Mesenchymal stem cell (in vitro differentiated cells and primary cell): ENCODE measurements at regions not wholly inside any gene's neighbourhood (a gene's known extent, or its start where the extent isn't known, plus 50 kb on each side); places are given as distances from the start of the nearest gene placed in this dataset.

Experiments used
- DNase-seq: peaks from one replicate; pipeline ENCODE4 v3.0.0-alpha.2; 2013
- H2AFZ ChIP-seq: one replicate; pipeline ENCODE4 v1.6.1; 2013; ENCODE audit warnings: low read depth, mild to moderate bottlenecking, control low read depth, inconsistent platforms, low read length, moderate library complexity
- H2AK5ac ChIP-seq: 2 replicates; pipeline ENCODE4 v1.6.1; 2013; ENCODE audit warnings: low read length, moderate library complexity, mild to moderate bottlenecking, inconsistent platforms; ENCODE audit not compliant: severe bottlenecking
- H2BK120ac ChIP-seq: one replicate; pipeline ENCODE4 v1.6.1; 2013; ENCODE audit warnings: low read depth, mild to moderate bottlenecking, inconsistent platforms, low read length, moderate library complexity
- H2BK12ac ChIP-seq, 2 experiments: one replicate each; pipeline ENCODE4 v1.6.1; 2013; ENCODE audit warnings: inconsistent platforms in 2 of 2, low read length in 2 of 2, mild to moderate bottlenecking in 2 of 2, moderate library complexity in 2 of 2, control low read depth in 1 of 2
- H2BK15ac ChIP-seq: one replicate; pipeline ENCODE4 v1.6.1; 2013; ENCODE audit warnings: mild to moderate bottlenecking, low read depth, inconsistent platforms; ENCODE audit not compliant: poor library complexity, severe bottlenecking
- H2BK5ac ChIP-seq: 2 replicates; pipeline ENCODE4 v1.6.1; 2013; ENCODE audit warnings: low read depth, mild to moderate bottlenecking, low read length, control low read depth, inconsistent platforms; ENCODE audit not compliant: poor library complexity, severe bottlenecking
- H3K14ac ChIP-seq, 2 experiments: one replicate each; pipeline ENCODE4 v1.6.1; 2013; ENCODE audit warnings: inconsistent platforms in 2 of 2, low read length in 2 of 2, control low read depth in 1 of 2, mild to moderate bottlenecking in 1 of 2, moderate library complexity in 1 of 2
- H3K18ac ChIP-seq, 2 experiments: one replicate each; pipeline ENCODE4 v1.6.1; 2013; ENCODE audit warnings: inconsistent platforms in 2 of 2, low read length in 2 of 2, control low read depth in 1 of 2, low read depth in 1 of 2, mild to moderate bottlenecking in 1 of 2
- H3K23ac ChIP-seq, 2 experiments: one replicate each; pipeline ENCODE4 v1.6.1; 2013; ENCODE audit warnings: inconsistent platforms in 2 of 2, low read length in 2 of 2, mild to moderate bottlenecking in 2 of 2, moderate library complexity in 2 of 2, control low read depth in 1 of 2
- H3K27ac ChIP-seq: 2 replicates; pipeline ENCODE4 v1.5.1; 2013; ENCODE audit warnings: mild to moderate bottlenecking, moderate library complexity, low read length, control low read depth, inconsistent platforms; ENCODE audit not compliant: poor library complexity, severe bottlenecking
- H3K27me3 ChIP-seq, 2 experiments: 2 replicates each; pipeline versions ENCODE4 v1.6.1 to v1.7.0; 2013; ENCODE audit warnings: low read length in 2 of 2, mild to moderate bottlenecking in 2 of 2, moderate library complexity in 2 of 2, control low read depth in 1 of 2, inconsistent platforms in 1 of 2; ENCODE audit not compliant: control insufficient read depth in 1 of 2, insufficient read depth in 1 of 2
- H3K36me3 ChIP-seq, 2 experiments: 2 replicates each; pipeline versions ENCODE4 v1.6.1 to v1.7.0; 2013; ENCODE audit warnings: low read length in 2 of 2, control low read depth in 1 of 2, inconsistent platforms in 1 of 2, low read depth in 1 of 2, mild to moderate bottlenecking in 1 of 2; ENCODE audit not compliant: insufficient read depth in 2 of 2, control insufficient read depth in 1 of 2
- H3K4ac ChIP-seq, 2 experiments: one replicate each; pipeline ENCODE4 v1.6.1; 2013; ENCODE audit warnings: inconsistent platforms in 2 of 2, low read length in 2 of 2, mild to moderate bottlenecking in 2 of 2, moderate library complexity in 2 of 2, control low read depth in 1 of 2, low read depth in 1 of 2
- H3K4me1 ChIP-seq: 2 replicates; pipeline ENCODE4 v1.6.1; 2013; ENCODE audit warnings: low read depth, low read length, control low read depth; ENCODE audit not compliant: control insufficient read depth, insufficient read depth
- H3K4me2 ChIP-seq: 2 replicates; pipeline ENCODE4 v1.6.1; 2013; ENCODE audit warnings: low read length, mild to moderate bottlenecking, inconsistent platforms; ENCODE audit not compliant: poor library complexity, severe bottlenecking
- H3K4me3 ChIP-seq, 2 experiments: 2 replicates each; pipeline versions ENCODE4 v1.5.1 to v1.7.0; 2013; ENCODE audit warnings: low read length in 2 of 2, mild to moderate bottlenecking in 2 of 2, control low read depth in 1 of 2, low read depth in 1 of 2; ENCODE audit not compliant: insufficient read depth in 1 of 2
- H3K79me1 ChIP-seq: replicated peaks from 2 replicates; pipeline ENCODE4 v1.6.1; 2013; ENCODE audit warnings: mild to moderate bottlenecking, control low read depth, low read length, inconsistent platforms; ENCODE audit not compliant: poor library complexity, severe bottlenecking
- H3K9ac ChIP-seq: 2 replicates; pipeline ENCODE4 v1.7.0; 2013; ENCODE audit warnings: mild to moderate bottlenecking, low read length, moderate library complexity
- H3K9me3 ChIP-seq: 2 replicates; pipeline ENCODE4 v1.7.0; 2013; ENCODE audit warnings: mild to moderate bottlenecking, low read length; ENCODE audit not compliant: control insufficient read depth
- H4K8ac ChIP-seq: one replicate; pipeline ENCODE4 v1.6.1; 2013; ENCODE audit warnings: inconsistent platforms, mild to moderate bottlenecking, low read length, moderate library complexity
- H4K91ac ChIP-seq: one replicate; pipeline ENCODE4 v1.6.1; 2013; ENCODE audit warnings: mild to moderate bottlenecking, low read length, inconsistent platforms
- WGBS: methylation state at CpG from one replicate; pipeline ENCODE4 v1.1.7; 2013; ENCODE audit warnings: mixed read lengths; 5-methylcytosine and 5-hydroxymethylcytosine counted together

DNA sequence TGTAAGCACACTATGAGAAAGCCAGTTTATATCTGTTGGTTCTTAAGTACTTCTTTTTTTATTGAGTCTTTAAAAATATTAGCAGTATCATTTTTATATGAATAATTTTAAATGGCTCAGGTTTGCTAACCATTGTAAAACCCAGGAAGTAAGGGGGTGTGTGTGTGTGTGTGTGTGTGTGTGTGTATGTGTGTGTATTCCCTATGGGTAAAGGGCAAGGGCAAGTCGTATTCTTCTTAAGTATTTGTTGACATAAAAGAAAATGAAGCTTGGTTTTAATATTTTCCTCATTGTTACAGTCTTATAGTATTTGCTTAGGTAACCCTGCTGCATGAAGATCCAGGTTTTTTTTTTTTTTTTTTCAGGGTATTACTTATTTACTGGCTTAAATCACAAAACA, 495.0 kb upstream of the B3GALT2 start:
- H3K9me3 ChIP-seq = no peaks in the 10 kb centered on the region
- H3K79me1 ChIP-seq = no peaks in the 10 kb centered on the region
- H2BK12ac ChIP-seq = no peak overlapping the region
- H3K18ac ChIP-seq = no peak overlapping the region
- no peak for DNase-seq
- H3K4me1 ChIP-seq = no peaks in the 10 kb centered on the region
- H3K4ac ChIP-seq = no peak overlapping the region
- no peak overlapping the region for H3K23ac ChIP-seq
- H3K36me3 ChIP-seq = no peaks in the 10 kb centered on the region
- no peak overlapping the region for H3K4me3 ChIP-seq
- H2BK15ac ChIP-seq = no peak overlapping the region
- WGBS = no CpG with 5 or more reads among the region's 1 CpG
- H3K4me2 ChIP-seq = no peak overlapping the region
- no peak overlapping the region for H2BK120ac ChIP-seq
- no peak overlapping the region for H3K14ac ChIP-seq
- H2AFZ ChIP-seq = no peak overlapping the region
- H3K27me3 ChIP-seq = no peaks in the 10 kb centered on the region
- no peak overlapping the region for H2AK5ac ChIP-seq
- H2BK5ac ChIP-seq = no peak overlapping the region
- H4K91ac ChIP-seq = no peak overlapping the region
- H3K27ac ChIP-seq = no peak overlapping the region
- no peak overlapping the region for H4K8ac ChIP-seq
- H3K9ac ChIP-seq = no peak overlapping the region

GRCh38 chr1:193680924-193681316, 494.5 kb upstream of the B3GALT2 start:
- no peaks in the 10 kb centered on the region for H3K4me1 ChIP-seq
- no peak overlapping the region for H2BK120ac ChIP-seq
- no peak overlapping the region for H4K91ac ChIP-seq
- no peak overlapping the region for H3K9ac ChIP-seq
- no peak overlapping the region for H3K18ac ChIP-seq
- no peak overlapping the region for H2BK12ac ChIP-seq
- no peaks in the 10 kb centered on the region for H3K9me3 ChIP-seq
- H3K4me3 ChIP-seq = no peak overlapping the region
- no peak overlapping the region for H2AK5ac ChIP-seq
- no peak overlapping the region for H2BK5ac ChIP-seq
- H3K23ac ChIP-seq = no peak overlapping the region
- no peak overlapping the region for H2AFZ ChIP-seq
- H3K79me1 ChIP-seq = no peaks in the 10 kb centered on the region
- H3K4ac ChIP-seq = no peak overlapping the region
- no peak overlapping the region for H3K4me2 ChIP-seq
- H3K14ac ChIP-seq = no peak overlapping the region
- H3K27ac ChIP-seq = no peak overlapping the region
- no peak overlapping the region for H4K8ac ChIP-seq
- DNase-seq = no peak
- no peaks in the 10 kb centered on the region for H3K36me3 ChIP-seq
- 0% methylated on average over 1 of the region's 2 CpGs for WGBS
- no peak overlapping the region for H2BK15ac ChIP-seq
- no peaks in the 10 kb centered on the region for H3K27me3 ChIP-seq

DNA sequence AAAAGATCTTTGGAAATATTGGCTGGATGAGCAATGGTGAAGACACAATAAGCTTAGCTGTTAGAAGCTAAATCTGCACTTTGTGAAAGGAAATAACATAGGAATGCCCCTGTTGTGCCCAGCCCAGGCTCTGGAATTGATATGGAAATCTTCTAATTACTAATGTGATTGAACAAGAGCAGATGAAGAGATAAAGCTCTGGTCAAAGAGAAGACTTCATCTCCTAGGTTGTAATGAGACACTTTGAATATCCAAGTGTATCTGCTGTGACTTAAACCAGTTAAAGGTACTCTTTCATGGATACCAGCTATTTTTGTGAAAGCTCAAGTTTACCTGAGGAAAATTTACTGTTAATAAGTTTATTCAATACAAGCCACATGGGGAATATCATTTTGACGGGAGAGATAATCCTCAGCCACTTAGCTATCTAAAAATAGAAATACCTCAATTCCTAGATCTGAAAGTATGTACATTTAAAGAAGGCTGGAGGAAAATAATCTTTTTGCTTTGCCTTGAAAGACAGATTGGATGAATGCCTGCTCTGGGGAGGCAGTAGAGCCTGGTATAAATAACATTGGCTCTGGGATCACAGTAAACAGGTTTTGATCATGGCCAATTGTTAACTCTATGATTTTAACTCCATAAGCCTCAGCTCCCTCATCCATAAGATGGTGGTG, 494.0 kb upstream of the B3GALT2 start:
- H3K4me1 ChIP-seq = no peaks in the 10 kb centered on the region
- peak; percentile 32 for DNase-seq
- H4K91ac ChIP-seq = no peak overlapping the region
- H3K27me3 ChIP-seq = no peaks in the 10 kb centered on the region
- H2BK15ac ChIP-seq = no peak overlapping the region
- no peak overlapping the region for H2BK12ac ChIP-seq
- H2AFZ ChIP-seq = no peak overlapping the region
- no peak overlapping the region for H3K4ac ChIP-seq
- no peak overlapping the region for H3K18ac ChIP-seq
- H3K4me2 ChIP-seq = no peak overlapping the region
- no peak overlapping the region for H2AK5ac ChIP-seq
- no peak overlapping the region for H3K9ac ChIP-seq
- H2BK120ac ChIP-seq = no peak overlapping the region
- H3K27ac ChIP-seq = no peak overlapping the region
- no peak overlapping the region for H3K14ac ChIP-seq
- no peak overlapping the region for H2BK5ac ChIP-seq
- H4K8ac ChIP-seq = no peak overlapping the region
- H3K9me3 ChIP-seq = no peaks in the 10 kb centered on the region
- no peak overlapping the region for H3K23ac ChIP-seq
- H3K36me3 ChIP-seq = no peaks in the 10 kb centered on the region
- no CpG with 5 or more reads among the region's 1 CpG for WGBS
- no peak overlapping the region for H3K4me3 ChIP-seq
- H3K79me1 ChIP-seq = no peaks in the 10 kb centered on the region

DNA sequence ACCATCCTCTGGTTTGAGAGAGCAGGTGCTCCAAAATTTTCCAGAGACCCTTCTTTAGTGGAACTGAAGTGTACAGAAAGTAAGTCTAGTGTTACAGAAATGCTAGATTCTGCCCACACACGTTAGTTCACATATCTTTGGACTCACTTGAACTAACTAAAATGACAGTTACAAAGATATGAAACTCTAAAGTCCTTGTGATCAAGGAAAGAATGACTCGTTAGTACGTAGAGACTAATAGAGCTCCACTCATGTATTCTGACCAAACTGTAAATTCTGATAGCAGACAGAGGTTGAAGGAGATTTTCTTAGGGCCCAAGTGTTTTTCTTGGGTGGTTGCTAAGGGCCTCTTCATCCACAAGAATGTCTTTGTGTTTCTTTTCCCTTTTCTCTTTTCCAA, 491.5 kb upstream of the B3GALT2 start:
- no peaks in the 10 kb centered on the region for H3K27me3 ChIP-seq
- H2AFZ ChIP-seq = no peak overlapping the region
- DNase-seq = peak; percentile 13
- H3K14ac ChIP-seq = no peak overlapping the region
- no peak overlapping the region for H4K8ac ChIP-seq
- no peak overlapping the region for H2AK5ac ChIP-seq
- H3K18ac ChIP-seq = no peak overlapping the region
- no peaks in the 10 kb centered on the region for H3K79me1 ChIP-seq
- H4K91ac ChIP-seq = no peak overlapping the region
- no peak overlapping the region for H2BK15ac ChIP-seq
- H3K4me3 ChIP-seq = no peak overlapping the region
- no peak overlapping the region for H3K4me2 ChIP-seq
- H3K9ac ChIP-seq = no peak overlapping the region
- no peak overlapping the region for H2BK12ac ChIP-seq
- peaks cover 5% of the 10 kb centered on the region for H3K9me3 ChIP-seq
- 70% methylated on average over 2 of the region's 3 CpGs for WGBS
- no peaks in the 10 kb centered on the region for H3K4me1 ChIP-seq
- no peak overlapping the region for H3K23ac ChIP-seq
- H3K4ac ChIP-seq = no peak overlapping the region
- no peak overlapping the region for H2BK120ac ChIP-seq
- no peak overlapping the region for H3K27ac ChIP-seq
- no peaks in the 10 kb centered on the region for H3K36me3 ChIP-seq
- H2BK5ac ChIP-seq = no peak overlapping the region
